ENCODE measurements at regions not wholly inside any gene's neighbourhood (a gene's known extent, or its start where the extent isn't known, plus 50 kb on each side); places are given as distances from the start of the nearest gene placed in this dataset.

DNA sequence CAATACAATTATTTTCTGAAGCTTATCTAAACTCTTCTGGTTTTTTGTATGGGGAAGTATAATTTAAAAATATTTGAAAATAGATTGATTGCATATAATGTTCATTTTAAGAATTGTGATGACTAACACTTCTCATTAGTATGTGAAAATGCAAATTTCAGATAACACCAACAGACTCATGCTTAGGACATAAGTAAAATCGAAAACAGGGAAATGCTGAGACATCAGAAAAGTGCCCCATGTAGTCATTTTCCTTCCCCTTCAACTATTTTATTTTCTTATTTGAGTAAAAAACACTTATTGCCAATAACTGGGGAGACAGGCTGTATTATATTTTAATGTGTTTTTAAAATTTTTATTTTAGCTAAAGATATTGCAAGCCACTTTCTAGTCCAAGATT, 814.7 kb downstream of the GALC start:
- Histone ChIP-seq H3K4me1 (no peaks in the 10 kb centered on the region), H3K36me3 (no peaks in the 10 kb centered on the region), H3K9me3 (no peaks in the 10 kb centered on the region), H3K27me3 (no peaks in the 10 kb centered on the region), H3K27ac (no peak overlapping the region), H3K4me3 (no peak overlapping the region)
- no peak for TF ChIP-seq POLR2A (IDR thresholded peaks at IDR 0.05)
- TF ChIP-seq, protein P1, sequence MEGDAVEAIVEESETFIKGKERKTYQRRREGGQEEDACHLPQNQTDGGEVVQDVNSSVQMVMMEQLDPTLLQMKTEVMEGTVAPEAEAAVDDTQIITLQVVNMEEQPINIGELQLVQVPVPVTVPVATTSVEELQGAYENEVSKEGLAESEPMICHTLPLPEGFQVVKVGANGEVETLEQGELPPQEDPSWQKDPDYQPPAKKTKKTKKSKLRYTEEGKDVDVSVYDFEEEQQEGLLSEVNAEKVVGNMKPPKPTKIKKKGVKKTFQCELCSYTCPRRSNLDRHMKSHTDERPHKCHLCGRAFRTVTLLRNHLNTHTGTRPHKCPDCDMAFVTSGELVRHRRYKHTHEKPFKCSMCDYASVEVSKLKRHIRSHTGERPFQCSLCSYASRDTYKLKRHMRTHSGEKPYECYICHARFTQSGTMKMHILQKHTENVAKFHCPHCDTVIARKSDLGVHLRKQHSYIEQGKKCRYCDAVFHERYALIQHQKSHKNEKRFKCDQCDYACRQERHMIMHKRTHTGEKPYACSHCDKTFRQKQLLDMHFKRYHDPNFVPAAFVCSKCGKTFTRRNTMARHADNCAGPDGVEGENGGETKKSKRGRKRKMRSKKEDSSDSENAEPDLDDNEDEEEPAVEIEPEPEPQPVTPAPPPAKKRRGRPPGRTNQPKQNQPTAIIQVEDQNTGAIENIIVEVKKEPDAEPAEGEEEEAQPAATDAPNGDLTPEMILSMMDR (IDR thresholded peaks at IDR 0.05): no peak
- DNase-seq: no peak
- intact Hi-C loops (cut with DNase I): no loop called here
- 26 to 39% methylated on average over 1 of the region's 1 CpG for WGBS, 2 donors

DNA sequence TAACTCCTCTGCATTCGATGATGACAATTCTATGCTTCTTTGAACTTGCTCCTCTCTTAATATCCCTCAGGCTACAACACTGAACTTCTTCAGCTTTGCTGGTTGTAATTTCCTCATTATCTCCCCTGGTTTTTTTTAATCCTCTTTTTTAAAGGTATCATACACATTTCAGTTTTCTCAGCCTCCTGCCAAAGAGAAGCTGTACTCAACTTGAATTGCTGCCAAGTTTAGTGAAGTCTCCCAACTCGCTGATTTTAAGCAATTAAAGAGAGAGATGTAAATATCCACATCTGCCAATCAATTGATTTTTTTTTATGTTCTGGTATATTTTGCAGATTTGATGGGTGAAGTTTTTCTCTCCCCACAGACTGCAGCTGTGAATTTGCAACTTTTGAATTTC, 817.8 kb downstream of the GALC start:
- H3K9me3 ChIP-seq: no peaks in the 10 kb centered on the region
- no peak overlapping the region for H3K27ac ChIP-seq
- no peaks in the 10 kb centered on the region for H3K4me1 ChIP-seq
- DNase-seq: no peak
- no peak for TF ChIP-seq POLR2A (IDR thresholded peaks at IDR 0.05)
- TF ChIP-seq, protein P1 (IDR thresholded peaks at IDR 0.05): no peak
- H3K27me3 ChIP-seq: no peaks in the 10 kb centered on the region
- no peaks in the 10 kb centered on the region for H3K36me3 ChIP-seq
- WGBS, 2 donors: 23 to 26% methylated on average over 2 of the region's 2 CpGs
- H3K4me3 ChIP-seq: no peak overlapping the region
- intact Hi-C loops (cut with DNase I): no loop called here

DNA sequence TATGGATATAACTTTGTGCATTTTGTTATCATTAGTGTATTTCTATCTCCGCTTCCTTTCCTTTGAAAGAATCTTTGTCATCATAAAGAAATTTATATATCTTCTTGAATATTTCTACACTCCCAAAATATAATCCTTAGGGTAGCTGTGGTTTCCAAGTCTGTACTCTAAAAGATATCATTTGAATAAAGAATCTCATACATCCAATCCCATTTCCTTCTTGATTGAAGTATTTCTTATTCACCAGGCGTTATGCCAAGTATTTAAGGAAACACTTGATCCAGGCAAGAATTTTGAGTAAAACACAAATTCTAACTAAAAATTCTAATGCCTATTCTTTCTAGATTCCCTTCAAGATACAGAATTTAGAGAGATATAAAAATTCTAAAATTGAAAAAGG, 821.8 kb downstream of the GALC start:
- 61 to 72% methylated on average over 2 of the region's 2 CpGs for WGBS, 2 donors
- no peaks in the 10 kb centered on the region for H3K27me3 ChIP-seq
- intact Hi-C loops (cut with DNase I): no loop called here
- no peaks in the 10 kb centered on the region for H3K36me3 ChIP-seq
- no peaks in the 10 kb centered on the region for H3K4me1 ChIP-seq
- H3K27ac ChIP-seq: no peak overlapping the region
- no peak for TF ChIP-seq POLR2A (IDR thresholded peaks at IDR 0.05)
- TF ChIP-seq, protein P1 (IDR thresholded peaks at IDR 0.05): no peak
- H3K9me3 ChIP-seq: no peaks in the 10 kb centered on the region
- DNase-seq: no peak
- H3K4me3 ChIP-seq: no peak overlapping the region

DNA sequence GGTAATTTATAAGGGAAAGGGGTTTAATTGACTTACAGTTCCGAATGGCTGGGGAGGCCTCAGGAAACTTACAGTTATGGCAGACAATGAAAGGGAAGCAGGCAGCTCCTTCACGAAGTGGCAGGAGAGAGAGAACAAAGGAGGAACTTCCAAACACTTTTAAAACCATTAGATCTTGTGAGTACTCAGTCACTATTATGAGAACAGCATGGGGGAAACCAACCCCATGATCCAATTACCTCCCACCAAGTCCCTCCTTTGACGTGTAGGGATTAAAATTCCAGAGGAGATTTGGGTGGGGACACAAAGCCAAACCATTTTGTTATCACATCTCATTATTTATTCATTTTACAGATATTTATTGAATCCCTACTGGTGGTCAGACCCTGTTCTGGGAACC, 822.8 kb downstream of the GALC start:
- no peak for DNase-seq
- WGBS, 2 donors: 24 to 34% methylated on average over 3 of the region's 3 CpGs

DNA sequence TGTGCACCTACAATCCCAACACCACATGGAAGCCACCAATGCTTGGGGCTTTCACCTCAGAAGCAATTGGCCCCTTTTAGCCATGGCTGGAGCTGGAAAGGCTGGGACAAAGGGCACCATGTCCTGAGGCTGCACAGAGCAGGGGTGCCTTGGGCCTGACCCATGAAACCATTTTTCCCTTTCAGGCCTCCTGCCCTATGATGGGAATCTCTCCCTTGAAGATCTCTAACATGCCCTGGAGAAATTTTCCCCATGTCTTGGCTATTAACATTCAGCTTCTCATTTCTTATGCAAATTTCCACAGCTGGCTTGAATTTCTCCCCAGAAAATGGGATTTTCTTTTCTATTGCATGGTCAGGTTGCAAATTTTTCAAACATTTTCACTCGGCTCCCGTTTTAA, 823.6 kb downstream of the GALC start:
- H3K9me3 ChIP-seq: no peaks in the 10 kb centered on the region
- intact Hi-C loops (cut with DNase I): no loop called here
- no peaks in the 10 kb centered on the region for H3K36me3 ChIP-seq
- 80 to 89% methylated on average over 2 of the region's 2 CpGs for WGBS, 2 donors
- no peaks in the 10 kb centered on the region for H3K4me1 ChIP-seq
- TF ChIP-seq, protein P1 (IDR thresholded peaks at IDR 0.05): no peak
- no peak for TF ChIP-seq POLR2A (IDR thresholded peaks at IDR 0.05)
- DNase-seq: no peak
- no peak overlapping the region for H3K27ac ChIP-seq
- H3K4me3 ChIP-seq: no peak overlapping the region
- H3K27me3 ChIP-seq: no peaks in the 10 kb centered on the region

More for the DNA sequence above, 822.8 kb downstream of the GALC start:
- intact Hi-C loops (cut with DNase I): no loop called here
- TF ChIP-seq, protein P1 (IDR thresholded peaks at IDR 0.05): no peak
- no peak for TF ChIP-seq POLR2A (IDR thresholded peaks at IDR 0.05)
- no peaks in the 10 kb centered on the region for H3K27me3 ChIP-seq
- no peaks in the 10 kb centered on the region for H3K9me3 ChIP-seq
- no peaks in the 10 kb centered on the region for H3K4me1 ChIP-seq
- H3K27ac ChIP-seq: no peak overlapping the region
- no peaks in the 10 kb centered on the region for H3K36me3 ChIP-seq
- H3K4me3 ChIP-seq: no peak overlapping the region

Data from esophagus squamous epithelium (tissue), 5 donors.